Panc1 (cell line): ENCODE measurements at regions not wholly inside any gene's neighbourhood (a gene's known extent, or its start where the extent isn't known, plus 50 kb on each side); places are given as distances from the start of the nearest gene placed in this dataset.

Source experiments
- ATAC-seq: fragments of 200-7000 bp; cut with Tn5 transposase; 2 replicates; pipeline ENCODE4 v1.9.1; 2020; ENCODE audit warnings: mild to moderate bottlenecking, moderate library complexity
- BruUV-seq: library from RNA; stranded (reverse); fragments of 400-500 nt; replicated peaks from 2 replicates; lab custom pipeline; 2021; lab: Mats Ljungman, UMichigan
- CTCF ChIA-PET: fragments of 300-600 bp; sonication (Branson Sonifier 250); formaldehyde crosslinking; loops from one replicate; lab custom pipeline; 2022; ENCODE audit warnings: antibody characterized with exemption; lab: Charles Lee
- POLR2A ChIA-PET: fragments of 300-600 bp; sonication (Branson Sonifier 250); formaldehyde crosslinking; loops from one replicate; lab custom pipeline; 2022; ENCODE audit warnings: antibody characterized with exemption; lab: Charles Lee
- DNase-seq: peaks from one replicate; pipeline ENCODE4 v3.0.0-alpha.2; 2010; ENCODE audit warnings: low read depth, low spot score
- H3K27ac ChIP-seq: 2 replicates; pipeline ENCODE4 v1.5.1; 2011; ENCODE audit warnings: mild to moderate bottlenecking, low read length, inconsistent platforms
- H3K27me3 ChIP-seq: fragments of 200-500 bp; sonication (Bioruptor generic); 2 replicates; pipeline ENCODE4 v1.6.0; 2014; ENCODE audit warnings: low read length, inconsistent platforms; ENCODE audit not compliant: control insufficient read depth, insufficient read depth
- H3K36me3 ChIP-seq: fragments of 200-500 bp; sonication (Bioruptor generic); 2 replicates; pipeline ENCODE4 v1.5.1; 2014; ENCODE audit warnings: inconsistent platforms, mild to moderate bottlenecking, low read length, moderate library complexity; ENCODE audit not compliant: control insufficient read depth, insufficient read depth
- H3K4me1 ChIP-seq: 2 replicates; pipeline ENCODE4 v1.5.1; 2011; ENCODE audit warnings: inconsistent platforms, mild to moderate bottlenecking, low read length, moderate library complexity; ENCODE audit not compliant: control insufficient read depth, insufficient read depth
- H3K4me3 ChIP-seq, 2 experiments: 2 replicates each; pipeline ENCODE4 v1.5.1; 2011 to 2012; ENCODE audit warnings: low read depth in 2 of 2, low read length in 2 of 2, mild to moderate bottlenecking in 2 of 2, inconsistent platforms in 1 of 2, moderate library complexity in 1 of 2
- H3K9me3 ChIP-seq: fragments of 200-500 bp; sonication (Bioruptor generic); 2 replicates; pipeline ENCODE4 v1.5.1; 2014; ENCODE audit warnings: low read depth, mild to moderate bottlenecking, inconsistent platforms, low read length, moderate library complexity; ENCODE audit not compliant: control insufficient read depth, insufficient read depth
- CTCF ChIP-seq: fragments of 450-650 bp; IDR thresholded peaks from 2 replicates; pipeline ENCODE4 v1.5.1; 2017; ENCODE audit warnings: mild to moderate bottlenecking
- POLR2AphosphoS5 ChIP-seq: IDR thresholded peaks from 2 replicates; pipeline ENCODE4 v1.6.1; 2012; ENCODE audit warnings: mild to moderate bottlenecking, low read depth, low read length, moderate library complexity
- SIN3A ChIP-seq: IDR thresholded peaks from 2 replicates; pipeline ENCODE4 v1.6.1; 2012; ENCODE audit warnings: low read depth, mild to moderate bottlenecking, low read length, moderate library complexity, borderline replicate concordance; ENCODE audit not compliant: insufficient read depth
- TCF7L2 ChIP-seq: IDR thresholded peaks from 2 replicates; pipeline ENCODE4 v1.6.1; 2011; ENCODE audit warnings: mild to moderate bottlenecking, low read depth, low read length, inconsistent platforms
- in situ Hi-C: cut with HindIII; loops from 2 replicates; pipeline ENCODE4 v1.10.0; 2016; ENCODE audit warnings: low sequenced_read_pairs, low pct_unique_long_range_greater_than_20kb
- intact Hi-C: fragments of 100-400 bp; cut with micrococcal nuclease; formaldehyde crosslinking; loops from one replicate; pipeline ENCODE4 v1.10.0; 2022; ENCODE audit not compliant: unreplicated experiment
- TF ChIP-seq, protein P1 (sequence below), 2 experiments: IDR thresholded peaks; 2 replicates each; pipeline ENCODE4 v1.6.1; 2011 to 2012; ENCODE audit warnings: low read depth in 2 of 2, control low read depth in 1 of 2, low read length in 1 of 2, mild to moderate bottlenecking in 1 of 2, moderate library complexity in 1 of 2; ENCODE audit not compliant: insufficient read depth in 1 of 2

DNA sequence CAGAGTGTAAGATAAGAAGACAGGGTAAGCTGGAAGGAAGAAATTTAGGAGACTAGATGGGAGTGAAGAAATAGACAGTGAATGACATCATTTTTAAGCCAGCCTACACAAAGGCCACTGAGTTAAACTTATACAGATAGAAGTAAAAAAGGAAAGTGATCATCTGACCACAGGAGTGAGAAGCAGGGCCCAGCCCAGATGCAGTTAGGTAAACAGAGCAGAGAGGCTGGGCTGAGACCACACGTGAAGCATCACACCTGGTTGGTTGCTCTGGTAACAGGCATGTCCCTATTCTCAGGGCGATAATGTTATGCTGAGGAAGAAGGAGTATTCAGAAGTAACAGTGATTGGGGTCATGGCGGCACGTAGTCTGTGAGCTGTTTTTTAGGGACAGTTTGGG is 1079.4 kb downstream of the AACS start:
- H3K36me3 ChIP-seq = no peaks in the 10 kb centered on the region
- H3K27ac ChIP-seq = no peak overlapping the region
- ATAC-seq (no peak), DNase-seq (no peak)
- no peak overlapping the region for H3K4me3 ChIP-seq
- H3K4me1 ChIP-seq = no peaks in the 10 kb centered on the region
- no peak for TF ChIP-seq SIN3A
- TF ChIP-seq, protein P1, sequence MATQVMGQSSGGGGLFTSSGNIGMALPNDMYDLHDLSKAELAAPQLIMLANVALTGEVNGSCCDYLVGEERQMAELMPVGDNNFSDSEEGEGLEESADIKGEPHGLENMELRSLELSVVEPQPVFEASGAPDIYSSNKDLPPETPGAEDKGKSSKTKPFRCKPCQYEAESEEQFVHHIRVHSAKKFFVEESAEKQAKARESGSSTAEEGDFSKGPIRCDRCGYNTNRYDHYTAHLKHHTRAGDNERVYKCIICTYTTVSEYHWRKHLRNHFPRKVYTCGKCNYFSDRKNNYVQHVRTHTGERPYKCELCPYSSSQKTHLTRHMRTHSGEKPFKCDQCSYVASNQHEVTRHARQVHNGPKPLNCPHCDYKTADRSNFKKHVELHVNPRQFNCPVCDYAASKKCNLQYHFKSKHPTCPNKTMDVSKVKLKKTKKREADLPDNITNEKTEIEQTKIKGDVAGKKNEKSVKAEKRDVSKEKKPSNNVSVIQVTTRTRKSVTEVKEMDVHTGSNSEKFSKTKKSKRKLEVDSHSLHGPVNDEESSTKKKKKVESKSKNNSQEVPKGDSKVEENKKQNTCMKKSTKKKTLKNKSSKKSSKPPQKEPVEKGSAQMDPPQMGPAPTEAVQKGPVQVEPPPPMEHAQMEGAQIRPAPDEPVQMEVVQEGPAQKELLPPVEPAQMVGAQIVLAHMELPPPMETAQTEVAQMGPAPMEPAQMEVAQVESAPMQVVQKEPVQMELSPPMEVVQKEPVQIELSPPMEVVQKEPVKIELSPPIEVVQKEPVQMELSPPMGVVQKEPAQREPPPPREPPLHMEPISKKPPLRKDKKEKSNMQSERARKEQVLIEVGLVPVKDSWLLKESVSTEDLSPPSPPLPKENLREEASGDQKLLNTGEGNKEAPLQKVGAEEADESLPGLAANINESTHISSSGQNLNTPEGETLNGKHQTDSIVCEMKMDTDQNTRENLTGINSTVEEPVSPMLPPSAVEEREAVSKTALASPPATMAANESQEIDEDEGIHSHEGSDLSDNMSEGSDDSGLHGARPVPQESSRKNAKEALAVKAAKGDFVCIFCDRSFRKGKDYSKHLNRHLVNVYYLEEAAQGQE (IDR thresholded peaks at IDR 0.05; ENCODE audit: insufficient read depth in 1 of 2, low read depth in 2 of 2, low read length in 1 of 2) = no peak
- no peak for TF ChIP-seq TCF7L2
- no peak for TF ChIP-seq POLR2AphosphoS5
- no peak for TF ChIP-seq CTCF
- BruUV-seq = no TSS peak
- POLR2A ChIA-PET = no interaction called here
- H3K27me3 ChIP-seq = no peaks in the 10 kb centered on the region
- intact Hi-C loops = no loop called here
- in situ Hi-C loops = no loop called here
- H3K9me3 ChIP-seq = no peaks in the 10 kb centered on the region
- CTCF ChIA-PET = no interaction called here

GRCh38 chr12:126147321-126147720 is 1082.1 kb downstream of the AACS start:
- POLR2A ChIA-PET = no interaction called here

More at GRCh38 chr12:126147321-126147720, 1082.1 kb downstream of the AACS start:
- in situ Hi-C loops = no loop called here
- intact Hi-C loops = no loop called here
- no TSS peak for BruUV-seq
- Histone ChIP-seq H3K36me3 (no peaks in the 10 kb centered on the region), H3K4me1 (no peaks in the 10 kb centered on the region), H3K9me3 (no peaks in the 10 kb centered on the region), H3K27ac (no peak overlapping the region), H3K27me3 (no peaks in the 10 kb centered on the region), H3K4me3 (no peak overlapping the region)
- CTCF ChIA-PET = no interaction called here
- no peak for DNase-seq
- no peak for ATAC-seq
- TF ChIP-seq SIN3A (no peak), POLR2AphosphoS5 (no peak), CTCF (no peak), TCF7L2 (no peak)
- TF ChIP-seq, protein P1 (IDR thresholded peaks at IDR 0.05; ENCODE audit: insufficient read depth in 1 of 2, low read depth in 2 of 2, low read length in 1 of 2) = no peak
